GM12864 (cell line): ENCODE measurements at regions not wholly inside any gene's neighbourhood (a gene's known extent, or its start where the extent isn't known, plus 50 kb on each side); places are given as distances from the start of the nearest gene placed in this dataset.

Experiments
- DNase-seq: peaks from one replicate; pipeline ENCODE4 v3.0.0-alpha.2; 2011; ENCODE audit warnings: low read depth
- H3K4me3 ChIP-seq: 2 replicates; pipeline ENCODE4 v1.5.1; 2011; ENCODE audit warnings: mild to moderate bottlenecking, low read depth, low read length, control low read depth
- TF ChIP-seq, protein P1 (sequence below): IDR thresholded peaks from 2 replicates; pipeline ENCODE4 v1.5.1; 2011; ENCODE audit warnings: low read depth, mild to moderate bottlenecking, moderate library complexity, low read length, control low read depth, inconsistent platforms; ENCODE audit errors: missing control alignments

DNA sequence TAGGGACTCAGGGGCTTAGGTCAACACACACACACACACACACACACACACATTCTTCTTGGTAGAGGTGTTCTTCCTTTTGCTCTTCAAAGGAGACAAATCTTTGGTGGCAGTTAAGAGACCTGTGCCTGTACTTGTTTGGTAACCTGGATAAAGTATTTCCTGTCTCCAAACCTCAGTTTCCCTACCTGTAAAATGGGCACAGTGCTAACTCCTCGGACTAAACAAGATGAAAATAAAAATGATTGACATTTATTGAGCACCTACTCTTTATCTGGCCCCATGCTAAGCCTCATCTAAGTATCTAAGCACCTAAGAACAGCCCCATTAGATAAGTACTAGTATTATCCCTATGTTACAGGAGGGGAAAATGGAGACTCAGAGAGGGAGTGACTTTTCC, 220.8 kb upstream of the MYL2 start:
- H3K4me3 ChIP-seq = no peak overlapping the region

DNA sequence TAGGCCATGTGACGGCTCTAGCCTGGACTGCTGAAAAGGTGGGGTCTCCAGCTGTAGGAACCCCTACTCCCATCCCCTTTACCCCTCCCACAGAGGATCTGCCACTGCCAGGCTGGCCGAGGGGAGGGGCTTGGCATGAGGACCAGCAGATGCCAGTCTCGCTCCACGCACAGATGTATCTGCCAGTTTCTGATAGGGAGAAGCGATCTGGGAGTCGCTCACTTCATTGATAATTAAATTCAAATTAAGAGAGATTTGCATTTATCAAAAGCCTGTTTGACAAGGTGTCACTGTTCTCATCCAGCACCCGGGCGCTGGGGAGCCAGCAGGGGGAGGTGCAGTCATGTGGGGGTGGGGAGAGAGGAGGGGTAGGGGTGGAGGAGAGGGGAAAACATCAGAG, 217.6 kb upstream of the MYL2 start:
- no peak for DNase-seq
- TF ChIP-seq, protein P1, sequence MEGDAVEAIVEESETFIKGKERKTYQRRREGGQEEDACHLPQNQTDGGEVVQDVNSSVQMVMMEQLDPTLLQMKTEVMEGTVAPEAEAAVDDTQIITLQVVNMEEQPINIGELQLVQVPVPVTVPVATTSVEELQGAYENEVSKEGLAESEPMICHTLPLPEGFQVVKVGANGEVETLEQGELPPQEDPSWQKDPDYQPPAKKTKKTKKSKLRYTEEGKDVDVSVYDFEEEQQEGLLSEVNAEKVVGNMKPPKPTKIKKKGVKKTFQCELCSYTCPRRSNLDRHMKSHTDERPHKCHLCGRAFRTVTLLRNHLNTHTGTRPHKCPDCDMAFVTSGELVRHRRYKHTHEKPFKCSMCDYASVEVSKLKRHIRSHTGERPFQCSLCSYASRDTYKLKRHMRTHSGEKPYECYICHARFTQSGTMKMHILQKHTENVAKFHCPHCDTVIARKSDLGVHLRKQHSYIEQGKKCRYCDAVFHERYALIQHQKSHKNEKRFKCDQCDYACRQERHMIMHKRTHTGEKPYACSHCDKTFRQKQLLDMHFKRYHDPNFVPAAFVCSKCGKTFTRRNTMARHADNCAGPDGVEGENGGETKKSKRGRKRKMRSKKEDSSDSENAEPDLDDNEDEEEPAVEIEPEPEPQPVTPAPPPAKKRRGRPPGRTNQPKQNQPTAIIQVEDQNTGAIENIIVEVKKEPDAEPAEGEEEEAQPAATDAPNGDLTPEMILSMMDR = no peak
- no peak overlapping the region for H3K4me3 ChIP-seq

More for the DNA sequence above, 220.8 kb upstream of the MYL2 start:
- TF ChIP-seq, protein P1 = no peak
- DNase-seq = no peak

DNA sequence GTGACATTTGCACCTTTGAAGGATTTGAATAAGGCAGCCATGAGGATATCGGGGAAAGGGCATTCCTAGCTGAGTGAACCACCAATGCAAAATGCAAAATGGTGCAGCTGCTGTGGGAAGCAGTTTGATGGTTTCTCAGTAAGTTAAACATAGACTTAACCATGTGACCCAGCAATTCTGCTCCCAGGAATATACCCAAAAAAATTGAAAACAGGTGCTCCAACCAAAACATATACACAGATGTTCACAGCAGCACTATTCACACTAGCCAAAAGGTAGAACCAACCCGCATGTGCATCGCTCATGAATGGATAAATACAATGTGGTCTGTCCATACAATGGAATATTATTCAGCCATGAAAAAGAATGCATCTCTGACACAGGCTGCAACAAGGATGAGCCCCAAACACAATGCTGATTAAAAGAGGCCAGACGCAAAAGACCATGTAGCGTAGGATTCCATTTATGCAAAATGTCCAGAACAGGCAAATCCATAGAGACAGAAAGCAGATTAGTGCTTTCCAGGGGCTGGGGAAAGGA, 215.0 kb upstream of the MYL2 start:
- TF ChIP-seq, protein P1 = no peak
- no peak for DNase-seq
- H3K4me3 ChIP-seq = no peak overlapping the region

DNA sequence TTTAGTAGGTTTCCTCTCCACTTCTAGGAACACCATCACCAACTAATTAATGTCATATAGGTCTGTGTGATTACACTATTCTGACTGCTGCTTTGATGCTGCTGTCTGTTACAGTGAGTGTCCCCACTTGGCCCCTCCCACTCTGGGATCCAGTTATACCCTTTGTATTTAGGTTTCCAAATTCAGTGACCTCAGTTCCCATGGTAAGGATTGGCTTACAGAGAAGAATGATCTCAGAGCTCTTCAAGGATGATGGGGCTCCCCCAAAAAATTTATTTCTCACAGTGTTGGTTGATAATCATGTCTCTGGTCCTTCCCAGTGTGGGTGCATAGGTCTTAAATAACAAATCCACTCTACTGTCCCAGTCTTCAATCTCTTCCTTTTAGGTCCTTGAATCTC, 210.0 kb upstream of the MYL2 start:
- DNase-seq = no peak
- TF ChIP-seq, protein P1 = no peak
- no peak overlapping the region for H3K4me3 ChIP-seq

DNA sequence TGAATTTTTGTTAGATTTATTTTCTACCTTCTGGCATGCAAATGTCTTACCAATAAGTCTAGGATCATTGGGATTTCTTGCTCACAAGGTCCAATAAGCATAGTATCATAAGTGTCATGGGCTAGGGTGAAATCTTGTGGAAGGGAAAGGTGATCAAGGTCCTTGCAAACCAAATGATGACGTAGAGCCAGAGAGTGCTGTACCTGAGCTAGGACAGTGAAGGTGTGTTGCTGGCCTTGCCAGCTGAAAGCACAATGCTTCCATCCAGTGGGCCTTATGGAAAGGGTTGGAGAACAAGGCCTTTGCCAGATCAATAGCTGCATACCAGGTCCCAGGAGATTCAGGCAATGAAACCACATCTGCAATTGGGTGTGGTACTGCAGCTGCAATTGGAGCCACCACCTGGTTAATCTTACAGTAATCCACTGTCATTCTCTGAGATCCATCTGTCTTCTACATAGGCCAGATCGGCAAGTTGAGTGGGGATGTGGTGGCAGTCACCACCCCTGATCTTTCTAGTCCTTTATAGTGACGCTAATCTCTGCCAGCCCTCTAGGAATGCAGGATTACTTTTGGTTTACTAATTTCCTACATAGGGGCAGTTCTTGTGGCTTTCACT, 208.9 kb upstream of the MYL2 start:
- TF ChIP-seq, protein P1 = no peak
- no peak overlapping the region for H3K4me3 ChIP-seq
- no peak for DNase-seq

DNA sequence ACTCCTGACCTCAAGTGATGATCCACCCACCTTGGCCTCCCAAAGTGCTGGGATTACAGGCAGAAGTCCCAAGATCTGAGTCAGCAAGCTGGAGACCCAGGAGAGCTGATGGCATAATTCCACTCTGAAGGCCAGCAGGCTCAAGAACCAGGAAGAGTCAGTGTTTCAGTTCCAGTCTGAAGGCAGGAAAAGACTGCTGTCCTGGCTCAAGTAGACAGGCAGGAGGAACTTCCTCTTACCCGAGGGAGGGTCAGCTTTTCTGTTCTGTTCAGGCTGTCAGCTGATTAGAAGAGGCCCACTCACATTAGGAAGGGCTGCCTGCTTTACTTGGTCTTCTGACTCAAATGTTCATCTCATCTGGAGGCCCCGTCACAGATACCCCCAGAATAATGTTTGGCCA, 206.0 kb upstream of the MYL2 start:
- DNase-seq = no peak

More for the DNA sequence above, 206.0 kb upstream of the MYL2 start:
- H3K4me3 ChIP-seq = no peak overlapping the region
- TF ChIP-seq, protein P1 = no peak
